EL (cell line): ENCODE measurements at regions not wholly inside any gene's neighbourhood (a gene's known extent, or its start where the extent isn't known, plus 50 kb on each side); places are given as distances from the start of the nearest gene placed in this dataset.

Experiments
- DNase-seq: peaks from one replicate; pipeline ENCODE4 v3.0.0-alpha.2; 2016

- DNase-seq: no peak
Measured at GRCh38 chr14:42687421-42687820, 1080.7 kb downstream of the LRFN5 start.

GRCh38 chr14:42683707-42684106 is 1077.0 kb downstream of the LRFN5 start:
- no peak for DNase-seq

- no peak for DNase-seq
Measured at GRCh38 chr14:42676636-42677035, 1070.0 kb downstream of the LRFN5 start.

GRCh38 chr14:42673963-42674362 is 1067.3 kb downstream of the LRFN5 start:
- no peak for DNase-seq

GRCh38 chr14:42671636-42672035 is 1065.0 kb downstream of the LRFN5 start:
- DNase-seq: no peak

- DNase-seq: no peak
Measured at GRCh38 chr14:42665083-42665482, 1058.4 kb downstream of the LRFN5 start.

- no peak for DNase-seq
Measured at GRCh38 chr14:42664190-42664589, 1057.5 kb downstream of the LRFN5 start.

- DNase-seq: no peak
Measured at GRCh38 chr14:42654707-42655106, 1048.0 kb downstream of the LRFN5 start.

GRCh38 chr14:42642787-42643186 is 1036.1 kb downstream of the LRFN5 start:
- no peak for DNase-seq

- DNase-seq: no peak
Measured at GRCh38 chr14:42633504-42634095, 1026.9 kb downstream of the LRFN5 start.

- no peak for DNase-seq
Measured at GRCh38 chr14:42629553-42629952, 1022.9 kb downstream of the LRFN5 start.

- DNase-seq: no peak
Measured at GRCh38 chr14:42628602-42629001, 1021.9 kb downstream of the LRFN5 start.

GRCh38 chr14:42626986-42627385 is 1020.3 kb downstream of the LRFN5 start:
- no peak for DNase-seq

GRCh38 chr14:42624980-42625761 is 1018.5 kb downstream of the LRFN5 start:
- no peak for DNase-seq

- no peak for DNase-seq
Measured at GRCh38 chr14:42617005-42617404, 1010.3 kb downstream of the LRFN5 start.

- DNase-seq: no peak
Measured at GRCh38 chr14:42606839-42607238, 1000.2 kb downstream of the LRFN5 start.

GRCh38 chr14:42602336-42602845 is 995.7 kb downstream of the LRFN5 start:
- DNase-seq: no peak

GRCh38 chr14:42572032-42572431 is 965.4 kb downstream of the LRFN5 start:
- no peak for DNase-seq

GRCh38 chr14:42569227-42569626 is 962.6 kb downstream of the LRFN5 start:
- no peak for DNase-seq

GRCh38 chr14:42565556-42565955 is 958.9 kb downstream of the LRFN5 start:
- no peak for DNase-seq

GRCh38 chr14:42563313-42563712 is 956.6 kb downstream of the LRFN5 start:
- no peak for DNase-seq

- no peak for DNase-seq
Measured at GRCh38 chr14:42556551-42556950, 949.9 kb downstream of the LRFN5 start.

GRCh38 chr14:42555365-42555764 is 948.7 kb downstream of the LRFN5 start:
- no peak for DNase-seq

GRCh38 chr14:42554091-42554490 is 947.4 kb downstream of the LRFN5 start:
- no peak for DNase-seq

GRCh38 chr14:42550310-42550709 is 943.6 kb downstream of the LRFN5 start:
- no peak for DNase-seq
